Suprapubic skin (tissue), 4 donors: ENCODE measurements at regions not wholly inside any gene's neighbourhood (a gene's known extent, or its start where the extent isn't known, plus 50 kb on each side); places are given as distances from the start of the nearest gene placed in this dataset.

Source experiments
- DNase-seq, 2 donors: peaks; one replicate each; pipeline ENCODE4 v3.0.0-alpha.2; 2019; ENCODE audit warnings: low spot score in 2 of 2
- H3K27ac ChIP-seq: fragments of 200-600 bp; sonication (generic); one replicate; pipeline ENCODE4 v1.5.1; 2019
- H3K27me3 ChIP-seq: fragments of 200-600 bp; sonication (generic); one replicate; pipeline ENCODE4 v1.5.1; 2019
- H3K36me3 ChIP-seq: fragments of 200-600 bp; sonication (generic); one replicate; pipeline ENCODE4 v1.5.1; 2019
- H3K4me1 ChIP-seq: fragments of 200-600 bp; sonication (generic); one replicate; pipeline ENCODE4 v1.5.1; 2019
- H3K4me3 ChIP-seq: fragments of 200-600 bp; sonication (generic); one replicate; pipeline ENCODE4 v1.5.1; 2019; ENCODE audit warnings: mild to moderate bottlenecking
- H3K9me3 ChIP-seq: fragments of 200-600 bp; sonication (generic); one replicate; pipeline ENCODE4 v1.5.1; 2019
- EP300 ChIP-seq: sonication (generic); formaldehyde crosslinking; IDR thresholded peaks from one replicate; pipeline ENCODE4 v1.6.1; 2017; ENCODE audit warnings: antibody characterized with exemption
- POLR2A ChIP-seq, 2 donors: fragments of 450-650 bp; IDR thresholded peaks; one replicate each; pipeline ENCODE4 v1.6.1; 2017; ENCODE audit warnings: antibody characterized with exemption in 2 of 2, mild to moderate bottlenecking in 2 of 2, moderate library complexity in 2 of 2
- POLR2AphosphoS5 ChIP-seq, 3 donors: sonication (generic); formaldehyde crosslinking; IDR thresholded peaks; one replicate each; pipeline ENCODE4 v1.6.1; 2017; ENCODE audit warnings: antibody characterized with exemption in 3 of 3
- WGBS: methylation state at CpG from one replicate; pipeline ENCODE4 v1.1.5; 2018; 5-methylcytosine and 5-hydroxymethylcytosine counted together
- TF ChIP-seq, protein P1 (sequence below), 2 donors: fragments of 200-600 bp in 1 of 2; fragments of 450-650 bp in 1 of 2; sonication (generic) in 1 of 2; IDR thresholded peaks; one replicate each; pipeline ENCODE4 v1.5.1; 2016 to 2019; ENCODE audit warnings: antibody characterized with exemption in 2 of 2, mild to moderate bottlenecking in 1 of 2, moderate library complexity in 1 of 2

GRCh38 chr12:124224535-124225110, 70.3 kb upstream of the RFLNA start:
- DNase-seq = no peak
- TF ChIP-seq, protein P1, sequence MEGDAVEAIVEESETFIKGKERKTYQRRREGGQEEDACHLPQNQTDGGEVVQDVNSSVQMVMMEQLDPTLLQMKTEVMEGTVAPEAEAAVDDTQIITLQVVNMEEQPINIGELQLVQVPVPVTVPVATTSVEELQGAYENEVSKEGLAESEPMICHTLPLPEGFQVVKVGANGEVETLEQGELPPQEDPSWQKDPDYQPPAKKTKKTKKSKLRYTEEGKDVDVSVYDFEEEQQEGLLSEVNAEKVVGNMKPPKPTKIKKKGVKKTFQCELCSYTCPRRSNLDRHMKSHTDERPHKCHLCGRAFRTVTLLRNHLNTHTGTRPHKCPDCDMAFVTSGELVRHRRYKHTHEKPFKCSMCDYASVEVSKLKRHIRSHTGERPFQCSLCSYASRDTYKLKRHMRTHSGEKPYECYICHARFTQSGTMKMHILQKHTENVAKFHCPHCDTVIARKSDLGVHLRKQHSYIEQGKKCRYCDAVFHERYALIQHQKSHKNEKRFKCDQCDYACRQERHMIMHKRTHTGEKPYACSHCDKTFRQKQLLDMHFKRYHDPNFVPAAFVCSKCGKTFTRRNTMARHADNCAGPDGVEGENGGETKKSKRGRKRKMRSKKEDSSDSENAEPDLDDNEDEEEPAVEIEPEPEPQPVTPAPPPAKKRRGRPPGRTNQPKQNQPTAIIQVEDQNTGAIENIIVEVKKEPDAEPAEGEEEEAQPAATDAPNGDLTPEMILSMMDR (IDR thresholded peaks at IDR 0.05) = no peak
- no peak for TF ChIP-seq POLR2A (IDR thresholded peaks at IDR 0.05)
- TF ChIP-seq EP300 = no peak
- no peak for TF ChIP-seq POLR2AphosphoS5 (IDR thresholded peaks at IDR 0.05)
- Histone ChIP-seq H3K36me3 (no peaks in the 10 kb centered on the region), H3K27me3 (peaks cover 15% of the 10 kb centered on the region), H3K27ac (no peak overlapping the region), H3K9me3 (no peaks in the 10 kb centered on the region), H3K4me1 (no peaks in the 10 kb centered on the region), H3K4me3 (no peak overlapping the region)
- WGBS = 81% methylated on average over 13 of the region's 19 CpGs

DNA sequence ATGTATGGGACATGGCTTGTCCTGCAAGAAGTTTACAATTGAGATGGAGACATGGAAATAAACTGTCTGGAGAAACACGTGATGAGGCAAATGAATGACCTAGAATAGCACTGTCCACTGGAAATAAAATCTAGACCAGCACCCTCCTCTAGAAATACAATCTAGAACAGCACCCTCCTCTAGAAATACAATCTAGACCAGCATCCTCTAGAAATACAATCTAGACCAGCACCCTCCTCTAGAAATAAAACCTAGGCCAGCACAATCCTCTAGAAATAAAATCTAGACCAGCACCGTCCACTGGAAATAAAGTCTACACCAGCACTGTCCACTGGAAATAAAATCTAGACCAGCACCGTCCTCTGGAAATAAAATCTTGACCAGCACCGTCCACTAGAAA, 69.2 kb upstream of the RFLNA start:
- WGBS = 93% methylated on average over 4 of the region's 4 CpGs
- DNase-seq = no peak
- Histone ChIP-seq H3K27me3 (peaks cover 15% of the 10 kb centered on the region), H3K9me3 (no peaks in the 10 kb centered on the region), H3K4me1 (no peaks in the 10 kb centered on the region), H3K27ac (no peak overlapping the region), H3K36me3 (no peaks in the 10 kb centered on the region), H3K4me3 (no peak overlapping the region)
- TF ChIP-seq EP300 = no peak
- TF ChIP-seq POLR2AphosphoS5 (IDR thresholded peaks at IDR 0.05) = no peak
- TF ChIP-seq, protein P1 (IDR thresholded peaks at IDR 0.05) = no peak
- TF ChIP-seq POLR2A (IDR thresholded peaks at IDR 0.05) = no peak

GRCh38 chr12:124227951-124228711, 66.8 kb upstream of the RFLNA start:
- H3K4me1 ChIP-seq = no peaks in the 10 kb centered on the region
- H3K36me3 ChIP-seq = no peaks in the 10 kb centered on the region
- 68% methylated on average over 25 of the region's 25 CpGs for WGBS
- H3K4me3 ChIP-seq = no peak overlapping the region
- DNase-seq = no peak
- peaks cover 15% of the 10 kb centered on the region for H3K27me3 ChIP-seq
- TF ChIP-seq, protein P1 (IDR thresholded peaks at IDR 0.05) = no peak
- TF ChIP-seq POLR2AphosphoS5 (IDR thresholded peaks at IDR 0.05) = no peak
- no peak for TF ChIP-seq POLR2A (IDR thresholded peaks at IDR 0.05)
- no peak for TF ChIP-seq EP300
- no peaks in the 10 kb centered on the region for H3K9me3 ChIP-seq
- H3K27ac ChIP-seq = no peak overlapping the region

DNA sequence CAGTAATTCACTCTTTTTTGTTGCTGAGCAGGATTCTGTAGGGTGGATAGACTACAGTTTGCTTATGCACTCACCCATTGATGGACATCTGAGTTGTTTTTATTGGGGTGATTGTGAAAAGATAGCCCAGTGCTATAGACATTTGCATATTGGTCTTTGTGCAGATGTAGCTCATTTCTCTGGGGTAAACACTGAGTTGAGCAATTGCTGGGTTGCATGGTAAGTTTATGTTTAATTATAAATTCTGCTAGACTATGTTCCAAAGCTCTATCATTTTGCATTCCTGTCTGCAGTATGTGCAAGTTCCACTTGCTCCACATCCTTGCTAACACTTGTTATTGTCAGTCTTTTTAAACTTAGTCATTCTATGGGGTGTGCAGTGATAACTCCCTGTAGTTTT, 65.4 kb upstream of the RFLNA start:
- peaks cover 15% of the 10 kb centered on the region for H3K27me3 ChIP-seq
- H3K9me3 ChIP-seq = no peaks in the 10 kb centered on the region
- no peaks in the 10 kb centered on the region for H3K36me3 ChIP-seq
- TF ChIP-seq POLR2AphosphoS5 (IDR thresholded peaks at IDR 0.05) = no peak
- TF ChIP-seq POLR2A (IDR thresholded peaks at IDR 0.05) = no peak
- no peak for TF ChIP-seq EP300
- TF ChIP-seq, protein P1 (IDR thresholded peaks at IDR 0.05) = no peak
- DNase-seq = no peak
- no peak overlapping the region for H3K4me3 ChIP-seq
- no peaks in the 10 kb centered on the region for H3K4me1 ChIP-seq
- no peak overlapping the region for H3K27ac ChIP-seq

GRCh38 chr12:124230117-124230757, 64.7 kb upstream of the RFLNA start:
- Histone ChIP-seq H3K4me1 (no peaks in the 10 kb centered on the region), H3K36me3 (no peaks in the 10 kb centered on the region), H3K27ac (no peak overlapping the region), H3K27me3 (peaks cover 15% of the 10 kb centered on the region), H3K4me3 (no peak overlapping the region), H3K9me3 (no peaks in the 10 kb centered on the region)
- WGBS = 88% methylated on average over 2 of the region's 2 CpGs
- no peak for DNase-seq
- TF ChIP-seq POLR2A (IDR thresholded peaks at IDR 0.05) = no peak
- no peak for TF ChIP-seq EP300
- TF ChIP-seq, protein P1 (IDR thresholded peaks at IDR 0.05) = no peak
- TF ChIP-seq POLR2AphosphoS5 (IDR thresholded peaks at IDR 0.05) = no peak
